ENCODE measurements at regions not wholly inside any gene's neighbourhood (a gene's known extent, or its start where the extent isn't known, plus 50 kb on each side); places are given as distances from the start of the nearest gene placed in this dataset.

DNA sequence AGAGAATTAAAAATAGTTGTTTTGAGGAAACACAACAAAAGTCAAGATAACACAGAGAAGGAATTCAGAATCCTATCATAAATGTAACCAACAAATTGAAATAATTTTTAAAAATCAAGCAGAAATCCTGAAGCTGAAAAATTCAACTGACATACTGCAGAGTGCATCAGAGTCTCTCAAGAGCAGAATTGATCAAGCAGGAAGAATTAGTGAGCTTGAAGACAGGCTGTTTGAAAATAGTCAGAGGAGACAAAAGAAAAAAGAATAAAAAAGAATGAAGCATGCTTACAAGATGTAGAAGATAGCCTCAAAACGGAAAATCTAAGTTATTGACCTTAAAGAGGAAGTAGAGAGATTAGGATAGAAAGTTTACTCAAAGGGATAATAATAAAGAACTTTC, 65.8 kb upstream of the PPP2R5C start:
- no peaks in the 10 kb centered on the region; a peak in 1 of 7 replicates for H3K27me3 ChIP-seq (replicated peaks in 1 of 4; ENCODE audit: control insufficient read depth in 3 of 4, extremely low read depth in 1 of 4, insufficient read depth in 3 of 4, low read length in 3 of 4)
- DNase-seq (ENCODE audit: low read depth in 1 of 2, low spot score in 2 of 2) (no peak), FAIRE-seq (no peak)
- no peak overlapping the region for H3K9ac ChIP-seq (replicated peaks in 1 of 4; ENCODE audit: extremely low read depth in 1 of 4, low read depth in 3 of 4, low read length in 3 of 4)
- H2BK5ac ChIP-seq (ENCODE audit: low read depth, low read length), result no peak overlapping the region
- H4K5ac ChIP-seq (ENCODE audit: insufficient read length, low read depth, low read length), result no peak overlapping the region
- CTCF ChIA-PET (ENCODE audit: partially characterized antibody), result no interaction called here
- no peaks in the 10 kb centered on the region for H3K79me2 ChIP-seq (ENCODE audit: control insufficient read depth in 1 of 2, insufficient read depth in 2 of 2, low read length in 2 of 2)
- no peaks in the 10 kb centered on the region for H3K79me1 ChIP-seq (ENCODE audit: low read depth, low read length)
- POLR2A ChIA-PET (ENCODE audit: partially characterized antibody), result no interaction called here
- H2BK12ac ChIP-seq (ENCODE audit: low read depth, low read length), result no peak overlapping the region
- no peaks in the 10 kb centered on the region for H3K23me2 ChIP-seq (ENCODE audit: low read depth, low read length)
- H3K14ac ChIP-seq (ENCODE audit: insufficient read length), result no peak overlapping the region
- H3K56ac ChIP-seq (replicated peaks; ENCODE audit: insufficient read length, low read depth, low read length), result no peak overlapping the region
- 61% methylated on average over 1 of the region's 1 CpG; no CpG with 5 or more reads in 1 of the 2 experiments for WGBS, 2 experiments (ENCODE audit: extremely low coverage in 1 of 2, insufficient coverage in 1 of 2, insufficient read length in 1 of 2, insufficient replicate concordance in 2 of 2, low coverage in 1 of 2, low lambda C conversion rate in 2 of 2, missing lambda C conversion rate in 1 of 2)
- H2AK5ac ChIP-seq (ENCODE audit: low read depth, low read length), result no peak overlapping the region
- H3K36me3 ChIP-seq (ENCODE audit: control insufficient read depth in 2 of 4, insufficient read depth in 4 of 4, low read length in 3 of 4), result no peaks in the 10 kb centered on the region
- H3K4me2 ChIP-seq (ENCODE audit: insufficient read depth in 1 of 2, low read depth in 2 of 2, low read length in 2 of 2), result no peak overlapping the region
- no peak overlapping the region for H2BK120ac ChIP-seq (replicated peaks; ENCODE audit: low read depth, low read length)
- no peak overlapping the region for H3K4me3 ChIP-seq (ENCODE audit: extremely low read depth in 1 of 4, insufficient read depth in 2 of 4, low read depth in 3 of 4, low read length in 4 of 4)
- no peak overlapping the region for H2BK20ac ChIP-seq (ENCODE audit: low read length)
- no peaks in the 10 kb centered on the region for H3K4me1 ChIP-seq (replicated peaks in 1 of 4; ENCODE audit: control insufficient read depth in 3 of 4, insufficient read depth in 4 of 4, low read length in 3 of 4)
- H3K4ac ChIP-seq (replicated peaks; ENCODE audit: insufficient read length, low read depth, low read length), result no peak overlapping the region
- no peak overlapping the region for H2AFZ ChIP-seq (ENCODE audit: low read length)
- H4K8ac ChIP-seq (ENCODE audit: extremely low read depth, insufficient read depth, low read length), result no peak overlapping the region
- no peaks in the 10 kb centered on the region for H4K20me1 ChIP-seq (replicated peaks in 1 of 2; ENCODE audit: control insufficient read depth in 1 of 2, insufficient read depth in 2 of 2, low read length in 2 of 2)
- no peak overlapping the region for H4K91ac ChIP-seq (replicated peaks; ENCODE audit: insufficient read length, low read length)
- H2BK15ac ChIP-seq (ENCODE audit: low read length), result no peak overlapping the region
- H3K23ac ChIP-seq (ENCODE audit: insufficient read length), result no peak overlapping the region
- TF ChIP-seq CTCF (IDR thresholded peaks at IDR 0.05; ENCODE audit: control extremely low read depth in 1 of 3, insufficient read depth in 1 of 3, low read depth in 1 of 3, low read length in 3 of 3), result no peak
- H3K27ac ChIP-seq (ENCODE audit: low read depth, low read length), result no peak overlapping the region
- H3K9me3 ChIP-seq (ENCODE audit: insufficient read depth in 2 of 2, low read depth in 1 of 2, low read length in 1 of 2), result no peaks in the 10 kb centered on the region
- H3K18ac ChIP-seq (ENCODE audit: extremely low read depth, low read length), result no peak overlapping the region
